SK-N-SH (cell line): ENCODE measurements at regions not wholly inside any gene's neighbourhood (a gene's known extent, or its start where the extent isn't known, plus 50 kb on each side); places are given as distances from the start of the nearest gene placed in this dataset.

ENCODE experiments used
- CTCF ChIA-PET: fragments of 300-600, 350-600 bp; formaldehyde crosslinking; extraction: SDS; loops from one replicate; lab custom pipeline; 2021; lab: Yijun Ruan, JAX
- POLR2A ChIA-PET: fragments of 350-600 bp; sonication (Branson Sonifier 250); formaldehyde crosslinking; extraction: SDS; loops from one replicate; lab custom pipeline; 2020; ENCODE audit warnings: antibody characterized with exemption, inconsistent platforms; lab: Yijun Ruan, JAX
- DNase-seq: peaks from one replicate; pipeline ENCODE4 v3.0.0; 2012
- H2AFZ ChIP-seq: fragments of 200-600 bp; sonication (generic); 2 replicates; pipeline ENCODE4 v1.8.1; 2016; ENCODE audit warnings: antibody characterized with exemption, mild to moderate bottlenecking, low read depth
- H3F3A ChIP-seq: fragments of 200-600 bp; sonication (generic); replicated peaks from 2 replicates; pipeline ENCODE3; 2016; ENCODE audit warnings: antibody characterized with exemption, mild to moderate bottlenecking; ENCODE audit not compliant: insufficient read depth
- H3K27ac ChIP-seq, 2 experiments: fragments of 200-500 bp in 1 of 2; fragments of 200-600 bp in 1 of 2; sonication (Bioruptor generic) in 1 of 2; sonication (generic), shearing (Covaris generic) in 1 of 2; 2 replicates each; pipeline versions ENCODE4 v1.5.1 to v1.6.1; 2014 to 2016; ENCODE audit warnings: low read depth in 2 of 2, inconsistent platforms in 1 of 2, low read length in 1 of 2, mild to moderate bottlenecking in 1 of 2, mixed read lengths in 1 of 2
- H3K27me3 ChIP-seq: fragments of 200-600 bp; sonication (generic), shearing (Covaris generic); 2 replicates; pipeline ENCODE4 v1.6.1; 2016; ENCODE audit warnings: mixed run types; ENCODE audit not compliant: insufficient read depth
- H3K36me3 ChIP-seq, 2 experiments: fragments of 200-500 bp in 1 of 2; fragments of 200-600 bp in 1 of 2; sonication (Bioruptor generic) in 1 of 2; sonication (generic) in 1 of 2; replicated peaks in 1 of 2; 2 replicates each; pipeline versions ENCODE3 to v1.5.1; 2014 to 2016; ENCODE audit warnings: low read length in 1 of 2, mild to moderate bottlenecking in 1 of 2; ENCODE audit not compliant: insufficient read depth in 2 of 2, control insufficient read depth in 1 of 2
- H3K4me1 ChIP-seq, 2 experiments: fragments of 200-500 bp in 1 of 2; fragments of 200-600 bp in 1 of 2; sonication (Bioruptor generic) in 1 of 2; sonication (generic), shearing (Covaris generic) in 1 of 2; 2 replicates each; pipeline versions ENCODE4 v1.5.1 to v1.6.1; 2014 to 2016; ENCODE audit warnings: low read depth in 1 of 2, low read length in 1 of 2, mixed run types in 1 of 2; ENCODE audit not compliant: insufficient read depth in 2 of 2, control insufficient read depth in 1 of 2
- H3K4me2 ChIP-seq: fragments of 200-600 bp; sonication (generic), shearing (Covaris generic); 2 replicates; pipeline ENCODE4 v1.6.1; 2017; ENCODE audit warnings: mixed run types
- H3K4me3 ChIP-seq, 2 experiments: fragments of 200-500 bp in 1 of 2; fragments of 200-600 bp in 1 of 2; sonication (Bioruptor generic) in 1 of 2; sonication (generic), shearing (Covaris generic) in 1 of 2; 2 replicates each; pipeline versions ENCODE4 v1.5.1 to v1.8.1; 2014 to 2016; ENCODE audit warnings: low read depth in 2 of 2, inconsistent platforms in 1 of 2, low read length in 1 of 2, mild to moderate bottlenecking in 1 of 2, mixed read lengths in 1 of 2, moderate library complexity in 1 of 2
- H3K79me2 ChIP-seq: fragments of 200-600 bp; sonication (generic); 2 replicates; pipeline ENCODE4 v1.8.1; 2017; ENCODE audit warnings: mild to moderate bottlenecking; ENCODE audit not compliant: insufficient read depth
- H3K9ac ChIP-seq: fragments of 200-600 bp; sonication (generic); 2 replicates; pipeline ENCODE4 v1.6.1; 2017; ENCODE audit warnings: mixed run types
- H3K9me2 ChIP-seq: fragments of 200-600 bp; sonication (generic); 2 replicates; pipeline ENCODE4 v1.6.1; 2017; ENCODE audit warnings: mixed run types
- H3K9me3 ChIP-seq: fragments of 200-600 bp; sonication (generic); 2 replicates; pipeline ENCODE4 v1.6.1; 2017; ENCODE audit warnings: mixed run types, mild to moderate bottlenecking, moderate library complexity
- H4K20me1 ChIP-seq: fragments of 200-600 bp; sonication (generic); 2 replicates; pipeline ENCODE4 v1.6.1; 2017; ENCODE audit warnings: mild to moderate bottlenecking, mixed run types; ENCODE audit not compliant: insufficient read depth
- JUND ChIP-seq: IDR thresholded peaks from 2 replicates; pipeline ENCODE4 v1.4.0; 2012
- NRF1 ChIP-seq: IDR thresholded peaks from 2 replicates; pipeline ENCODE4 v1.6.1; 2012; ENCODE audit warnings: low read depth, mild to moderate bottlenecking, low read length
- POLR2AphosphoS5 ChIP-seq: IDR thresholded peaks from 2 replicates; pipeline ENCODE4 v1.6.1; 2012; ENCODE audit warnings: low read depth, low read length
- RCOR1 ChIP-seq: fragments of 150-350 bp; IDR thresholded peaks from 2 replicates; pipeline ENCODE4 v1.6.1; 2017; ENCODE audit warnings: antibody characterized with exemption, low read length
- RFX5 ChIP-seq: IDR thresholded peaks from 2 replicates; pipeline ENCODE4 v1.6.1; 2012; ENCODE audit warnings: mild to moderate bottlenecking, improper control_type of control experiment, low read length
- TCF12 ChIP-seq: IDR thresholded peaks from 2 replicates; pipeline ENCODE4 v1.4.0; 2012
- TF ChIP-seq, protein P1 (sequence below): IDR thresholded peaks from 2 replicates; pipeline ENCODE4 v1.6.1; 2012; ENCODE audit warnings: mild to moderate bottlenecking, low read depth, low read length, moderate library complexity
- TF ChIP-seq, protein P2 (sequence below): IDR thresholded peaks from 2 replicates; pipeline ENCODE4; 2012

DNA sequence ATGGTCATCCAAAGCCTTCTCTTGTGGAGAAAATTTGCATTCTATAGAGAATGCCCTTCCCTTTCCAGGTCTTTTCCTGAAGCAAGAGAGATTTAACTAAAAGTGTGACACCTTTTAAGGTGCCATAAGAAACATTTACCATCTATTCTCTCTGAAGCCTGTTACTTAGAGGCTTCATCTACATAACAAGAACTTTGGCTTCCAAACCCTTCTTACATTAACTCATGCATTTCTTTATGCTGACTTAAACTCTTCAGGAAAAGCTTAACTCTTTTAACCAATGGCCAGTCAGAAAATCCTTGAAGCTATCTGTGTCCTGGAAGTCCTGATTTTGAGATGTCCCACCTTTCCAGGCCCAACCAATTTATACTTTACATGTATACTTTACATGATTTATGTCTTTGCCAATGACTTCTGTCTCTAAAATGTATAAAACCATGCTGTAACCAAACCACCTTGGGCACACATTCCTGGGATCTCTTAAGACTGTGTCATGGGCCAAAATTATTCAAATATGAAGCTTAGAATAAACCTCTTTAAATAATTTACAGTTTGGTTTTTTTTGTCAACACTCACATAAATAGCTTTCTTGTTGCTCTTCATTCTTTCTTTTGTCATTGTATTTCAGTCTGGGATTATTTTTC, 472.6 kb upstream of the NECTIN3 start:
- H3K27ac ChIP-seq, result no peak overlapping the region
- no peaks in the 10 kb centered on the region for H3K9me3 ChIP-seq
- H4K20me1 ChIP-seq, result no peaks in the 10 kb centered on the region
- CTCF ChIA-PET, result interaction anchor here (0.7 kb wide), 1 partner anchor 84 kb away, joined by 3 read pairs; no protein-coding TSS in a partner anchor
- TF ChIP-seq RFX5, result no peak
- no peak for TF ChIP-seq TCF12
- TF ChIP-seq RCOR1, result no peak
- no peak for TF ChIP-seq NRF1
- TF ChIP-seq, protein P1, sequence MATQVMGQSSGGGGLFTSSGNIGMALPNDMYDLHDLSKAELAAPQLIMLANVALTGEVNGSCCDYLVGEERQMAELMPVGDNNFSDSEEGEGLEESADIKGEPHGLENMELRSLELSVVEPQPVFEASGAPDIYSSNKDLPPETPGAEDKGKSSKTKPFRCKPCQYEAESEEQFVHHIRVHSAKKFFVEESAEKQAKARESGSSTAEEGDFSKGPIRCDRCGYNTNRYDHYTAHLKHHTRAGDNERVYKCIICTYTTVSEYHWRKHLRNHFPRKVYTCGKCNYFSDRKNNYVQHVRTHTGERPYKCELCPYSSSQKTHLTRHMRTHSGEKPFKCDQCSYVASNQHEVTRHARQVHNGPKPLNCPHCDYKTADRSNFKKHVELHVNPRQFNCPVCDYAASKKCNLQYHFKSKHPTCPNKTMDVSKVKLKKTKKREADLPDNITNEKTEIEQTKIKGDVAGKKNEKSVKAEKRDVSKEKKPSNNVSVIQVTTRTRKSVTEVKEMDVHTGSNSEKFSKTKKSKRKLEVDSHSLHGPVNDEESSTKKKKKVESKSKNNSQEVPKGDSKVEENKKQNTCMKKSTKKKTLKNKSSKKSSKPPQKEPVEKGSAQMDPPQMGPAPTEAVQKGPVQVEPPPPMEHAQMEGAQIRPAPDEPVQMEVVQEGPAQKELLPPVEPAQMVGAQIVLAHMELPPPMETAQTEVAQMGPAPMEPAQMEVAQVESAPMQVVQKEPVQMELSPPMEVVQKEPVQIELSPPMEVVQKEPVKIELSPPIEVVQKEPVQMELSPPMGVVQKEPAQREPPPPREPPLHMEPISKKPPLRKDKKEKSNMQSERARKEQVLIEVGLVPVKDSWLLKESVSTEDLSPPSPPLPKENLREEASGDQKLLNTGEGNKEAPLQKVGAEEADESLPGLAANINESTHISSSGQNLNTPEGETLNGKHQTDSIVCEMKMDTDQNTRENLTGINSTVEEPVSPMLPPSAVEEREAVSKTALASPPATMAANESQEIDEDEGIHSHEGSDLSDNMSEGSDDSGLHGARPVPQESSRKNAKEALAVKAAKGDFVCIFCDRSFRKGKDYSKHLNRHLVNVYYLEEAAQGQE, result no peak
- POLR2A ChIA-PET, result no interaction called here
- no peak overlapping the region for H3K4me3 ChIP-seq
- no peak overlapping the region; the same call in 1 of the 2 replicates for H2AFZ ChIP-seq
- DNase-seq, result no peak
- no peaks in the 10 kb centered on the region for H3K27me3 ChIP-seq
- no peaks in the 10 kb centered on the region for H3K9me2 ChIP-seq
- H3K79me2 ChIP-seq, result no peaks in the 10 kb centered on the region
- H3K4me1 ChIP-seq, result no peaks in the 10 kb centered on the region
- no peak overlapping the region for H3K9ac ChIP-seq
- H3K36me3 ChIP-seq, result no peaks in the 10 kb centered on the region
- no peaks in the 10 kb centered on the region for H3F3A ChIP-seq
- no peak overlapping the region for H3K4me2 ChIP-seq

DNA sequence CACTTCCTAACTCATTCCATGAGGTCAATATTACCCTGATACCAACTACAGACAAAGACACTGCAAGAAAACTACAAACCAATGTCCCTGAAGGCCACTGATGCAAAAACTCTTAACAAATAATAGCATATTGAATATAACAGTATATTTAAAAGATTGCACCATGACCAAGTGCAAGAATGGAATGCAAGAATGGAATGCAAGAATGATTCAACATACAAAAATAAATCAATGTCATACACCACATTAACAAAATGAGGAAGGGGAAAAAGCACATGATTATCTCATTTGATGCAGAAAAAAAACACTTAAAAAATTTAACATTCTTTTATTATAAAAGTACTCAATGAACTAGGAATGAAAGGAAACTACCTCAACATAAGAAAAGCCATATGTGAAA, 463.1 kb upstream of the NECTIN3 start:
- CTCF ChIA-PET, result no interaction called here
- H3K4me2 ChIP-seq, result no peak overlapping the region
- no peak for DNase-seq
- no peaks in the 10 kb centered on the region for H3K9me2 ChIP-seq
- no peak overlapping the region for H3K4me3 ChIP-seq
- H3K9me3 ChIP-seq, result 0 out of 2 replicates have a peak, but pooled peaks cover 3% of the 10 kb centered on the region
- TF ChIP-seq, protein P2, sequence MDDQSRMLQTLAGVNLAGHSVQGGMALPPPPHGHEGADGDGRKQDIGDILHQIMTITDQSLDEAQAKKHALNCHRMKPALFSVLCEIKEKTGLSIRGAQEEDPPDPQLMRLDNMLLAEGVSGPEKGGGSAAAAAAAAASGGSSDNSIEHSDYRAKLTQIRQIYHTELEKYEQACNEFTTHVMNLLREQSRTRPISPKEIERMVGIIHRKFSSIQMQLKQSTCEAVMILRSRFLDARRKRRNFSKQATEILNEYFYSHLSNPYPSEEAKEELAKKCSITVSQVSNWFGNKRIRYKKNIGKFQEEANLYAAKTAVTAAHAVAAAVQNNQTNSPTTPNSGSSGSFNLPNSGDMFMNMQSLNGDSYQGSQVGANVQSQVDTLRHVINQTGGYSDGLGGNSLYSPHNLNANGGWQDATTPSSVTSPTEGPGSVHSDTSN, result peak; percentile 43; the same call in 1 of the 2 replicates
- TF ChIP-seq POLR2AphosphoS5 (no peak), JUND (0 out of 2 replicates have a peak, but pooled peaks have one; percentile 29)
- TF ChIP-seq, all 33 proteins: peak for 2
- Histone ChIP-seq H3K27me3 (no peaks in the 10 kb centered on the region), H3K79me2 (no peaks in the 10 kb centered on the region), H3K27ac (no peak overlapping the region), H2AFZ (0 out of 2 replicates have a peak overlapping the region, but pooled peaks have one; percentile 4), H3K9ac (no peak overlapping the region), H3F3A (no peaks in the 10 kb centered on the region), H3K4me1 (no peaks in the 10 kb centered on the region; a peak in 1 of 4 replicates), H4K20me1 (no peaks in the 10 kb centered on the region), H3K36me3 (no peaks in the 10 kb centered on the region)
- POLR2A ChIA-PET, result no interaction called here
